HCT116 (cell line): ENCODE measurements at regions not wholly inside any gene's neighbourhood (a gene's known extent, or its start where the extent isn't known, plus 50 kb on each side); places are given as distances from the start of the nearest gene placed in this dataset.

Experiments
- ATAC-seq: fragments of 200-7000 bp; cut with Tn5 transposase; 2 replicates; pipeline ENCODE4 v1.9.1; 2020; ENCODE audit warnings: mild to moderate bottlenecking, moderate library complexity
- BruUV-seq: library from RNA; stranded (reverse); fragments of 400-500 nt; replicated peaks from 2 replicates; lab custom pipeline; 2021; lab: Mats Ljungman, UMichigan
- CTCF ChIA-PET: fragments of 300-600 bp; sonication (Branson Sonifier 250); formaldehyde crosslinking; loops from one replicate; lab custom pipeline; 2021; ENCODE audit warnings: antibody characterized with exemption; lab: Charles Lee
- POLR2A ChIA-PET: fragments of 300-600, 350-600 bp; sonication (Branson Sonifier 250); formaldehyde crosslinking; loops from one replicate; lab custom pipeline; 2021; ENCODE audit warnings: antibody characterized with exemption; lab: Charles Lee
- RAD21 ChIA-PET, 2 experiments: fragments of 300-600 bp; sonication (Branson Sonifier 250); formaldehyde crosslinking; loops; one replicate each; lab custom pipeline; 2023; ENCODE audit warnings: low total read pairs in 2 of 2; ENCODE audit not compliant: uncharacterized antibody in 2 of 2, unreplicated experiment in 2 of 2, low non-redundant PET in 1 of 2; lab: Charles Lee
- DNase-seq: peaks from one replicate; pipeline ENCODE4 v3.0.0-alpha.2; 2010; ENCODE audit warnings: low read depth, low spot score
- H2AFZ ChIP-seq: fragments of 200-600 bp; shearing (Covaris generic), sonication (generic); 2 replicates; pipeline ENCODE4 v1.6.1; 2017; ENCODE audit warnings: low read depth, mixed run types, mixed read lengths, antibody characterized with exemption, low read length; ENCODE audit not compliant: poor library complexity, severe bottlenecking
- H3K27ac ChIP-seq: 2 replicates; pipeline ENCODE4 v1.5.1; 2012; ENCODE audit warnings: low read depth, low read length
- H3K27me3 ChIP-seq: fragments of 200-600 bp; sonication (generic); 2 replicates; pipeline ENCODE4 v1.6.1; 2016; ENCODE audit warnings: mixed run types, low read length, mixed read lengths; ENCODE audit not compliant: insufficient read depth
- H3K36me3 ChIP-seq, 2 experiments: fragments of 200-500 bp in 1 of 2; fragments of 200-600 bp in 1 of 2; sonication (Bioruptor generic) in 1 of 2; sonication (generic) in 1 of 2; 2 replicates each; pipeline versions ENCODE4 v1.5.1 to v1.6.1; 2014 to 2016; ENCODE audit warnings: low read length in 2 of 2, inconsistent platforms in 1 of 2, mixed read lengths in 1 of 2, mixed run types in 1 of 2; ENCODE audit not compliant: insufficient read depth in 2 of 2, control insufficient read depth in 1 of 2
- H3K4me1 ChIP-seq, 2 experiments: fragments of 200-600 bp in 1 of 2; sonication (generic) in 1 of 2; 2 replicates each; pipeline versions ENCODE4 v1.5.1 to v1.6.1; 2012 to 2017; ENCODE audit warnings: low read length in 2 of 2, inconsistent platforms in 1 of 2, mild to moderate bottlenecking in 1 of 2, mixed read lengths in 1 of 2, mixed run types in 1 of 2, moderate library complexity in 1 of 2; ENCODE audit not compliant: insufficient read depth in 2 of 2, control insufficient read depth in 1 of 2
- H3K4me2 ChIP-seq: fragments of 200-600 bp; sonication (generic); 2 replicates; pipeline ENCODE4 v1.6.1; 2017; ENCODE audit warnings: mixed run types, low read length, mixed read lengths
- H3K4me3 ChIP-seq, 2 experiments: fragments of 200-600 bp in 1 of 2; sonication (generic) in 1 of 2; replicated peaks in 1 of 2; 2 replicates each; pipeline ENCODE4 v1.5.1; 2011 to 2016; ENCODE audit warnings: low read length in 2 of 2, control low read depth in 1 of 2, low read depth in 1 of 2, mild to moderate bottlenecking in 1 of 2, mixed read lengths in 1 of 2, mixed run types in 1 of 2
- H3K79me2 ChIP-seq: fragments of 200-600 bp; sonication (generic); 2 replicates; pipeline ENCODE4 v1.6.1; 2017; ENCODE audit warnings: mild to moderate bottlenecking, mixed run types, low read length, moderate library complexity, mixed read lengths; ENCODE audit not compliant: insufficient read depth
- H3K9ac ChIP-seq: fragments of 200-600 bp; sonication (generic); 2 replicates; pipeline ENCODE4 v1.6.1; 2016; ENCODE audit warnings: low read length, mixed read lengths
- H3K9me2 ChIP-seq: fragments of 200-600 bp; sonication (generic), shearing (Covaris generic); 2 replicates; pipeline ENCODE4 v1.6.1; 2017; ENCODE audit warnings: mixed run types, mild to moderate bottlenecking, moderate library complexity; ENCODE audit not compliant: insufficient read depth
- H3K9me3 ChIP-seq, 2 experiments: fragments of 200-500 bp in 1 of 2; fragments of 200-600 bp in 1 of 2; sonication (Bioruptor generic) in 1 of 2; sonication (generic) in 1 of 2; 2 replicates each; pipeline ENCODE4 v1.6.1; 2014 to 2017; ENCODE audit warnings: low read length in 2 of 2, mixed read lengths in 2 of 2, inconsistent platforms in 1 of 2, low read depth in 1 of 2, mild to moderate bottlenecking in 1 of 2, mixed run types in 1 of 2, moderate library complexity in 1 of 2; ENCODE audit not compliant: control insufficient read depth in 1 of 2, insufficient read depth in 1 of 2
- H4K20me1 ChIP-seq: fragments of 200-600 bp; sonication (generic), shearing (Covaris generic); 2 replicates; pipeline ENCODE4 v1.6.1; 2017; ENCODE audit warnings: mixed run types, mild to moderate bottlenecking, moderate library complexity; ENCODE audit not compliant: insufficient read depth
- CEBPB ChIP-seq: IDR thresholded peaks from 2 replicates; pipeline ENCODE4 v1.6.1; 2012; ENCODE audit warnings: low read depth
- EGR1 ChIP-seq: IDR thresholded peaks from 2 replicates; pipeline ENCODE4 v1.6.1; 2012; ENCODE audit warnings: low read depth
- ELF1 ChIP-seq: IDR thresholded peaks from 2 replicates; pipeline ENCODE4 v1.6.1; 2012; ENCODE audit warnings: low read depth, borderline replicate concordance
- EZH2 ChIP-seq: fragments of 200-600 bp; sonication (generic); IDR thresholded peaks from 2 replicates; pipeline ENCODE4 v1.6.1; 2017; ENCODE audit warnings: antibody characterized with exemption, mixed run types
- EZH2phosphoT487 ChIP-seq: fragments of 200-600 bp; IDR thresholded peaks from 2 replicates; pipeline ENCODE4 v1.6.1; 2018; ENCODE audit warnings: antibody characterized with exemption, borderline replicate concordance
- JUND ChIP-seq: IDR thresholded peaks from 2 replicates; pipeline ENCODE4 v1.6.1; 2012
- POLR2A ChIP-seq: IDR thresholded peaks from 2 replicates; pipeline ENCODE4 v1.7.0; 2011; ENCODE audit warnings: borderline replicate concordance; ENCODE audit not compliant: insufficient read depth, insufficient read length; ENCODE audit errors: extremely low read depth
- POLR2AphosphoS5 ChIP-seq: IDR thresholded peaks from 2 replicates; pipeline ENCODE4 v1.6.1; 2011; ENCODE audit warnings: mild to moderate bottlenecking, low read depth, low read length, moderate library complexity
- RAD21 ChIP-seq: IDR thresholded peaks from 2 replicates; pipeline ENCODE4 v1.6.1; 2012; ENCODE audit warnings: low read depth, mild to moderate bottlenecking
- SIN3A ChIP-seq: IDR thresholded peaks from 2 replicates; pipeline ENCODE4 v1.6.1; 2012; ENCODE audit warnings: low read depth
- SP1 ChIP-seq: IDR thresholded peaks from 2 replicates; pipeline ENCODE4 v1.6.1; 2012; ENCODE audit warnings: low read depth
- SRF ChIP-seq: IDR thresholded peaks from 2 replicates; pipeline ENCODE4 v1.6.1; 2012; ENCODE audit warnings: low read depth
- TCF7L2 ChIP-seq: IDR thresholded peaks from 2 replicates; pipeline ENCODE4 v1.7.0; 2011; ENCODE audit warnings: borderline replicate concordance, inconsistent platforms; ENCODE audit not compliant: insufficient read depth, insufficient read length; ENCODE audit errors: extremely low read depth
- ZFX ChIP-seq: fragments of 450-650 bp; IDR thresholded peaks from 2 replicates; pipeline ENCODE4 v1.6.1; 2017
- intact Hi-C: fragments of 100-400 bp; cut with micrococcal nuclease; formaldehyde crosslinking; loops from 2 replicates; pipeline ENCODE4 v1.10.0; 2022
- TF ChIP-seq, protein P1 (sequence below): IDR thresholded peaks from 2 replicates; pipeline ENCODE4 v1.6.1; 2012; ENCODE audit warnings: low read depth
- TF ChIP-seq, protein P2 (sequence below): IDR thresholded peaks from 2 replicates; pipeline ENCODE4 v1.6.1; 2012
- TF ChIP-seq, protein P3 (sequence below): IDR thresholded peaks from 2 replicates; pipeline ENCODE4 v1.6.1; 2012

DNA sequence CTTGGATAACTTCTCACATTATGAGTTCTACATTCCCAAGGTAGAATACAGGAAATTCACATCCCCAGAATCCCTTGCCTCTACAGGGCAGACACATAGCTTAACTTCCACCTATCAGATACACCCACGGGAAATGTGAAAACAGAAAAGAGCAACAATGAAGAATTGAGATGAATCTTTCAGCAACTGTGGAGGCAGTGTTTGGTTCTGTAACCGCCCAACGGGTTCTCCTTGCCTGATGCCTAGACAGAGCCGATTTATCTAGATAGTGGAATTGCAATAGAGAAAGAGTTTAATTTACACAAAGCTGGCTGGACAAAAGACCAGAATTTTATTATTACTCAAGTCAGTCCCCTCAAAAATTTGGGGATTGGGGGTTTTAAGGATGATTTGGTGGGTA lies 138.8 kb downstream of the MTPAP start:
- no peaks in the 10 kb centered on the region for H3K27me3 ChIP-seq
- no peaks in the 10 kb centered on the region for H4K20me1 ChIP-seq
- DNase-seq (no peak), ATAC-seq (no peak)
- ChIA-PET CTCF (no interaction called here), RAD21 (no interaction called here), POLR2A (no interaction called here)
- TF ChIP-seq, protein P1, sequence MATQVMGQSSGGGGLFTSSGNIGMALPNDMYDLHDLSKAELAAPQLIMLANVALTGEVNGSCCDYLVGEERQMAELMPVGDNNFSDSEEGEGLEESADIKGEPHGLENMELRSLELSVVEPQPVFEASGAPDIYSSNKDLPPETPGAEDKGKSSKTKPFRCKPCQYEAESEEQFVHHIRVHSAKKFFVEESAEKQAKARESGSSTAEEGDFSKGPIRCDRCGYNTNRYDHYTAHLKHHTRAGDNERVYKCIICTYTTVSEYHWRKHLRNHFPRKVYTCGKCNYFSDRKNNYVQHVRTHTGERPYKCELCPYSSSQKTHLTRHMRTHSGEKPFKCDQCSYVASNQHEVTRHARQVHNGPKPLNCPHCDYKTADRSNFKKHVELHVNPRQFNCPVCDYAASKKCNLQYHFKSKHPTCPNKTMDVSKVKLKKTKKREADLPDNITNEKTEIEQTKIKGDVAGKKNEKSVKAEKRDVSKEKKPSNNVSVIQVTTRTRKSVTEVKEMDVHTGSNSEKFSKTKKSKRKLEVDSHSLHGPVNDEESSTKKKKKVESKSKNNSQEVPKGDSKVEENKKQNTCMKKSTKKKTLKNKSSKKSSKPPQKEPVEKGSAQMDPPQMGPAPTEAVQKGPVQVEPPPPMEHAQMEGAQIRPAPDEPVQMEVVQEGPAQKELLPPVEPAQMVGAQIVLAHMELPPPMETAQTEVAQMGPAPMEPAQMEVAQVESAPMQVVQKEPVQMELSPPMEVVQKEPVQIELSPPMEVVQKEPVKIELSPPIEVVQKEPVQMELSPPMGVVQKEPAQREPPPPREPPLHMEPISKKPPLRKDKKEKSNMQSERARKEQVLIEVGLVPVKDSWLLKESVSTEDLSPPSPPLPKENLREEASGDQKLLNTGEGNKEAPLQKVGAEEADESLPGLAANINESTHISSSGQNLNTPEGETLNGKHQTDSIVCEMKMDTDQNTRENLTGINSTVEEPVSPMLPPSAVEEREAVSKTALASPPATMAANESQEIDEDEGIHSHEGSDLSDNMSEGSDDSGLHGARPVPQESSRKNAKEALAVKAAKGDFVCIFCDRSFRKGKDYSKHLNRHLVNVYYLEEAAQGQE, result no peak
- TF ChIP-seq RAD21 (no peak), ZFX (no peak), JUND (no peak), TCF7L2 (no peak), POLR2AphosphoS5 (no peak), SP1 (no peak), SRF (no peak), EGR1 (no peak), POLR2A (no peak), SIN3A (no peak), ELF1 (no peak), EZH2 (no peak), CEBPB (no peak), EZH2phosphoT487 (no peak)
- TF ChIP-seq, protein P2, sequence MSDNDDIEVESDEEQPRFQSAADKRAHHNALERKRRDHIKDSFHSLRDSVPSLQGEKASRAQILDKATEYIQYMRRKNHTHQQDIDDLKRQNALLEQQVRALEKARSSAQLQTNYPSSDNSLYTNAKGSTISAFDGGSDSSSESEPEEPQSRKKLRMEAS, result no peak
- TF ChIP-seq, protein P3, sequence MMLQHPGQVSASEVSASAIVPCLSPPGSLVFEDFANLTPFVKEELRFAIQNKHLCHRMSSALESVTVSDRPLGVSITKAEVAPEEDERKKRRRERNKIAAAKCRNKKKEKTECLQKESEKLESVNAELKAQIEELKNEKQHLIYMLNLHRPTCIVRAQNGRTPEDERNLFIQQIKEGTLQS, result no peak
- no peak overlapping the region for H3K4me2 ChIP-seq
- H3K4me1 ChIP-seq, result no peaks in the 10 kb centered on the region
- no peak overlapping the region for H3K9ac ChIP-seq
- no peaks in the 10 kb centered on the region for H3K9me2 ChIP-seq
- no TSS peak for BruUV-seq
- no peaks in the 10 kb centered on the region for H3K36me3 ChIP-seq
- intact Hi-C loops, result no loop called here
- H3K9me3 ChIP-seq, result peaks cover 0 to 2% of the 10 kb centered on the region in 2 experiments; a peak in 1 of 4 replicates
- no peak overlapping the region for H3K4me3 ChIP-seq
- H2AFZ ChIP-seq, result no peak overlapping the region
- H3K27ac ChIP-seq, result no peak overlapping the region
- no peaks in the 10 kb centered on the region for H3K79me2 ChIP-seq
